ENCODE measurements at regions not wholly inside any gene's neighbourhood (a gene's known extent, or its start where the extent isn't known, plus 50 kb on each side); places are given as distances from the start of the nearest gene placed in this dataset.

DNA sequence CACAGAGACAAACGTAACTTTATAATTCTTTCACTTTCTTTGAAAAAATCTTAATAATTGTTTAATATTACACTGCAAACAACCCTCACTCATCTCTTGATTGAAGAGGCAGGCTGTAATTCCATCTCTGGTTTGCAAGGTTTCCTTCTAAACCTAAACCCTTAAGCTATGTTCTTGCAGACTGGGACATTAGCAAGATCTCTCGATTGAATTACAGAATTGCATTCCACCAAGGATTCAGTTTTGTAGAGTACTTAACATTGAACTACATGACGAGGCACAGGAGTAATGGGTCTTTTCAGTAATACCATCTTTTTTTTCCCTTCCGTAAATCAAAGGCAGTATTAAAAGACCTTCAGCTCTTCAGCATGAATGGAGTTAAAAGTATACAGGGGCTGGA, 111.6 kb upstream of the EEF1E1 start:
- TF ChIP-seq, protein P1, sequence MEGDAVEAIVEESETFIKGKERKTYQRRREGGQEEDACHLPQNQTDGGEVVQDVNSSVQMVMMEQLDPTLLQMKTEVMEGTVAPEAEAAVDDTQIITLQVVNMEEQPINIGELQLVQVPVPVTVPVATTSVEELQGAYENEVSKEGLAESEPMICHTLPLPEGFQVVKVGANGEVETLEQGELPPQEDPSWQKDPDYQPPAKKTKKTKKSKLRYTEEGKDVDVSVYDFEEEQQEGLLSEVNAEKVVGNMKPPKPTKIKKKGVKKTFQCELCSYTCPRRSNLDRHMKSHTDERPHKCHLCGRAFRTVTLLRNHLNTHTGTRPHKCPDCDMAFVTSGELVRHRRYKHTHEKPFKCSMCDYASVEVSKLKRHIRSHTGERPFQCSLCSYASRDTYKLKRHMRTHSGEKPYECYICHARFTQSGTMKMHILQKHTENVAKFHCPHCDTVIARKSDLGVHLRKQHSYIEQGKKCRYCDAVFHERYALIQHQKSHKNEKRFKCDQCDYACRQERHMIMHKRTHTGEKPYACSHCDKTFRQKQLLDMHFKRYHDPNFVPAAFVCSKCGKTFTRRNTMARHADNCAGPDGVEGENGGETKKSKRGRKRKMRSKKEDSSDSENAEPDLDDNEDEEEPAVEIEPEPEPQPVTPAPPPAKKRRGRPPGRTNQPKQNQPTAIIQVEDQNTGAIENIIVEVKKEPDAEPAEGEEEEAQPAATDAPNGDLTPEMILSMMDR (IDR thresholded peaks at IDR 0.05) = no peak

DNA sequence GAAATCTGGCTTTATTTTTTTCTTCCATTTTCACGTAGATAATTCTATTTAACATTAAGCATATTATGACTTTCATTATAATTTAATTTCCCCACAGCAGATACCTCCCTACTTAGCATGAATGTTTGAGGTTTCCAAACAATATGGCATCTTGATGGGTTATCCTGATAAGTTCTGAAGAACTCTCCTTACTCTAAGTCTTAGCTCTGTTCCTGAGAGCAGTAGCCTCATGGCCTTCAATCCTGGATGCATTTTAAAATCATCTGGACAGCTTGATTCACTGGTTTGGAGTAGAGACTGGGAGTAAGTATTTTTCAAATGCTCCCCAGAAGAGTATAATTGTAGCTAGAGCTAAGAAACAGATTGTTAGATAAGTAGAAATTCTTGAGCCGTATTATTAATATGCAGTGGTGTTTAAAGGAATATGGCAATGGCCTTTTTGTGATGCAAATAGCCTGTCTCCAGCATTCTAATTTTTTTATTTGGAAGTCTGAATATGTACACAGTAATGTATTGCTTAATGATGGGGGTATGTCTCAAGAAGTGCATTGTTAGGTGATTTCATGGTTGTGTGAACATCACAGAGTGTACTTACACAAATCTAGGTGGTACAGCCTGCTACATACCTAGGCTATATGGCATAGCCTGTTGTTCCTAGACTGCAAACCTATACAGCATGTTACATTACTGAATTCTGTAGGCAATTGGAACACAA, 110.5 kb upstream of the EEF1E1 start:
- TF ChIP-seq, protein P1 (IDR thresholded peaks at IDR 0.05) = no peak

DNA sequence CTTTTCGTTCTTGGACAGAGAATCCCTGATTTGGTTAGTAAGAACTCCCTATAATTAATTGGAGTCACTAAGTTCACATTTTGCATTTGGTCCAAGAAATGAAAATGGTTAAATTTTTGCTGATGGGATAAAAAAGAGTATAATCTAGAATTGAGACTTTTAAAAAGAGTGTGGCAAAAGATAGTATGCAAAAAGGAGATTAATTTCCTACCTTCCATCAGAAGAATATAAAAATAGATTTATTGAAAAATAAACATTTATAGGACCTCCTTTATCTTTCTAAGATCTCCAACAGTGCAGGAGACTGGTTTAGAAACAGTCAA, 105.5 kb upstream of the EEF1E1 start:
- TF ChIP-seq, protein P1 (IDR thresholded peaks at IDR 0.05) = no peak

DNA sequence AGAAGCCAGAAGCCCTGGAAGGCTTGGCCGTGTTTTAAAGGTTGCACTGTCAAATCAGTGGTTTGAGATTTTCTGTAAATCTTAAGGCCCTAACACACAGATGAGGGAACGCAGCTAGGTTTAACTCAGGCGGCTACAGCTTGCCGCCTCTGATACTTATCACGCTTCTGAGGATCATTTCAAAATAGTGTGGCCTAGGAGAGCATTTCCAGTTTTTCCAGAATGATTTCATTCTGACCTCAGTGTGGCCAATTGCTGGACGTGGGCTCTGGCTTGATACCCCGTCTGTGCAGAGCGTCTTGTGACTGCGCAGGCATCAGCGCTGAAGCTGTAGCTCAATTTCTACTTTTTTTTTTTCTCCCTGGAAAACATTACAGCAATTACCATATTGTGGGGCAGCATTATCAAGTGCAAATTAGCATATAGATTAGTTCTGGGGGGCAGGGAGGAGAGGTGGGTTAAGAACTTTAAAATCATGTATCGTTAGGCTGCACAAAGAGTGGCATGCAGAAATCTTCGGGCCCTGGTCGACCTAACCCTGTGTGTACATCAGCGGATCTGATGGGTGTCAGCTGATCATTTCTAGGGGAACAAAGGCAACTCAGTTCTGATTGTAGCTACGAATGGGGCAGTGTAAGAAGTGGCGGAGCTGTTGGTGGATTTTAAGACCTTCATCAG, 105.0 kb upstream of the EEF1E1 start:
- TF ChIP-seq, protein P1 (IDR thresholded peaks at IDR 0.05) = no peak

DNA sequence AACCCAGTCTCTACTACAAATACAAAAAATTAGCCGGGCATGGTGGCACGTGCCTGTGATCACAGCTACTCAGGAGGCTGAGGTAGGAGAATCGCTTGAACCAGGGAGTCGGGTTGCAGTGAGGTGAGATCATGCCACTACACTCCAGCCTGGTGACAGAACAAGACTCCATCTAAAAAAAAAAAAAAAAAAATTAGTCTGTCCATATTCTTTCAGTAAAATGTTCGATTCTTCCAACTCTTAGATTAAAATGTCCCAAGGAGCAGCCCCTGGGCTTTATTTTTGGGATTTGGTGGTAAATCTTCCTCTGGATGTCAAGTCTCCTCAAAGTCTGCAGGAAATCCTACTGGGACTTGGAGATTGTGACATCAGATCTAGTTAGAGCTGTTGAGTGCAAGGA, 101.0 kb upstream of the EEF1E1 start:
- TF ChIP-seq, protein P1 (IDR thresholded peaks at IDR 0.05) = no peak

DNA sequence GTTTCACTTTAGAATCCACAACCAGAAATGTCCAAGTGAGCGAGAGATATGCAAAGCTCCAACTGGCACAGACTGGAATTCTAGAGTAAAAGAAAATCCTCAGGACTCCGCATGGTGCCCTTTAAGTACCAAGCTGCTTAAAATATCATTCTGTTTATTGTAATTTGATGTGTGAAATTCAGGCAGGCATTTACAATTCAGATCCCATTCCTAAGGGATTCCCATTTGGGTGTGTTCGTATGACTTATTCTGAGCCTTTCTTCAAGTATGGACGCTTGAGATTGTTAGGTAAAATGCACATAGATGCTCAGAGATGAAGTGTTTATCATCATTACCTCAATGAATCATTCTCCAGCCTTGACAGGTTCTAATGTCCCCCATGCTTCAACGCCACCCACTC, 99.3 kb upstream of the EEF1E1 start:
- TF ChIP-seq, protein P1 (IDR thresholded peaks at IDR 0.05) = no peak

DNA sequence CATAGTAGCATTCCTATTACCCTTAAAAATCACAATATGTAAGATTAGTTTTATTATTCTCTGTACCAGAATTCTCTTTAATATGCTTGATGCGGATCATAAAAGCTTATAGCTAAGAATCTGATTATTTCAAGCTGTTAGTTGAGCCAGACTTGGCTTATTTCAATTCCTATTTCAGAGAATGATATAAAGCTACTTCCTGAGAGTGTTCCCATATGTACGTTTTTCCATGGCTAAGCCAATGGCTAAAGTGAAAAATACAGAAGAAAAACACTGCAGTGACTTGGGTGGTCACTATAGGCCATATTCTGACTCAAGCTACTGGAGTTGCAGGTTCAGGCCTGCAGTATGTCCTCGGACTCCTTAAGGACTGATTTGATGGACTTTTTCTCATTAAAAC, 97.9 kb upstream of the EEF1E1 start:
- TF ChIP-seq, protein P1 (IDR thresholded peaks at IDR 0.05) = no peak
